Skin of body (tissue), 1 donor: ENCODE measurements at regions not wholly inside any gene's neighbourhood (a gene's known extent, or its start where the extent isn't known, plus 50 kb on each side); places are given as distances from the start of the nearest gene placed in this dataset.
A peak's percentile ranks its signal among the peaks of the same experiment; 100 is the strongest.

ENCODE experiments used
- DNase-seq: peaks from one replicate; lab custom pipeline; 2025; lab: John Stamatoyannopoulos, UW

GRCh38 chr3:99218468-99218867 lies 317.0 kb upstream of the DCBLD2 start:
- no peak for DNase-seq

DNA sequence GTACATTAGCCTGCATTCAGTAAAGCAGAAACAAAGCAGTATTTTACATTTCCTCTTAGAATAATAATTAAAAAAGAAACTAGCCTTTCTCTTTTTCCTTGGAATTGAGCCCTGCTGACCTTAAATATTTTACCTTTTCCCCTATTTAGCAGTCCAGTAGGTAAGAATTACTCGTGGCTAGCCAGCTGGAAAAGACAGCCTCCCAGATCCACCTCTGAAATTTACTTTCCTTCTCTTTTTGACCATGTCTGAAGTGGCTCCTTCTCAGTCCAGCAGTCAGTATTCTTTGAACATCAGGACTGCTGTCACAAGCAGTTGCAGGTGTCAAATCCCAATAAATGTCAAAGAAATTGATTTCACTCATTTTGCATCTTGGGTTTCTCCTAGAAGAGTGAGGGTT lies 311.5 kb upstream of the DCBLD2 start:
- DNase-seq, result no peak

DNA sequence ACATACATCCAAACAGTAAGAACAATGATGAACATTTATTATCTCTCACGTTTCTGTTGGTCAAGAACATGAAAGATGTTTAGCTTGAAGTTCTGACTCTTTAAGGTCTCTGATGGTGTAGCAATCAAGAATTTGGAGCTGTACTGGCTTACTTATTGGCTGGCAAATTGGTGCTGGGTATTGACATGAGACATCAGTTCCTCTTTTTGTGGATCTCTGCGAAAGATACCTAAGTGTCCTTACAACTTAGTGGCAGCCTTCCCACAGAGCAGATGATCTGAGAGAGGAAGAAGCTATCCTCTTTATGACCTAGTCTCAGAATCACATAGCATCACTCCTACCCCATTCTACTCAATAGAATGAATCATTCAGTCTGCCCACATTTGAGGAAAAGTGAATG lies 309.8 kb upstream of the DCBLD2 start:
- DNase-seq, result no peak

DNA sequence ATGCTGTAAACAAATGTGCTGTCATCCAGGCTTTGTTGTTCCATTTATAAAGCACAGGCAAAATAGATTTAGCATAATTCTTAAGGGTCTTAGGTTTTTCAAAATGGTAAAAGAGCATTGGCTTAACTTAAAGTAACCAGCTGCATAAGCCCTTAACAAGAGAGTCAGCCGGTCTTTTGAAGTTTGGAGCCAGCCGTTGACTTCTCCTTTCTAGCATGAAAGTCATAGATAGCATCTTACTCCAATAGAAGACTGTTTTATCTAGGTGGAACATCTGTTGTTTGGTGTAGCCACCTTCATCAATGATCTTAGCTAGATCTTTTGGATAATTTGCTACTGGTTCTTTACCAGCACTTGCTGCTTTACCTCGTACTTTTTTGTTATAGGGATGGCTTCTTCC lies 297.5 kb upstream of the DCBLD2 start:
- DNase-seq, result no peak

GRCh38 chr3:99191186-99191585 lies 289.7 kb upstream of the DCBLD2 start:
- DNase-seq, result no peak

- DNase-seq, result no peak
These were observed 287.4 kb upstream of the DCBLD2 start for GRCh38 chr3:99188936-99189335.

- no peak for DNase-seq
These were observed 284.5 kb upstream of the DCBLD2 start for GRCh38 chr3:99186016-99186415.

GRCh38 chr3:99176169-99176964 lies 274.9 kb upstream of the DCBLD2 start:
- DNase-seq, result no peak

- DNase-seq, result peak; percentile 14
These were observed 273.8 kb upstream of the DCBLD2 start for GRCh38 chr3:99175276-99175812.

DNA sequence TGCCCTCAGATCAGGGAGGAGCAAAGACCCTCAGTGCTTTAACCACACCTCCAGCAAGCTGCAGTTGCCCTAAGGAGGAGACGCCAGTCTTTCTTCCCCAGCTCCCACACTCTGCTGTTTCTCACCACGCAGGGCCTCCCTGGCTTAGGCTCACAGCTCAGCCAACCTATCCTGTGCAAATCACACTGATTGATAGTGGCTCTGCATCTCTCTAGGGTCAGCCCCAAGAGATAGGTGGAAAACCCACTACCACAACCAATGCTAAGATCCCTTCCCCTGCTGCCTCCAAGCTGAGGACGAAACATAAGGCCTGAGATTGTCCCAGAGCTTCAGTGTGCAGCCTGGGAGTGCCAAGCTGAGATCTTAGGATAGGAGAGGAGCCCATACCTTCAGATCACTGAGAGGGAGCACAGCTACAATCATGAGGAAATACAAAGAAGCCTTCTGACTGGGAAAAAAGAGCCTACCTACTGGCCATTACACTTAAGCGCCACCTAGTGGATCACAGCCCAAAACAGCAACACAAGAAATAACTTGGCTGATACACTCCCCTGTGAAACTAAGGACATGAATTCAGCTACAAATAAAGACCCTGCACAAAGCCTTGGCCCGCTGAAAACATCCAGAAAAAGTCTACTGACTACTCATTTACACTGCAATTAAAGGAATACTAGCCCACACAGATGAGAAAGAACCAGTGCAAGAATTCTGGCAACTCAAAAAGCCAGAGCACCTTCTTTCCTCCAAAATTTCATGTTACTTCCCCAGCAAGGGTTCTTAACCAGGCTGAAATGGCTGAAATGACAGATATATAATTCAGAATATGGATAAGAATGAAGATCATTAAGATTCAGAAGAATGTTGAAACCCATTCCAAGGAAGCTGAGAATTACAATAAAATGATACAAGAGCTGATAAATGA lies 271.5 kb upstream of the DCBLD2 start:
- DNase-seq, result no peak

DNA sequence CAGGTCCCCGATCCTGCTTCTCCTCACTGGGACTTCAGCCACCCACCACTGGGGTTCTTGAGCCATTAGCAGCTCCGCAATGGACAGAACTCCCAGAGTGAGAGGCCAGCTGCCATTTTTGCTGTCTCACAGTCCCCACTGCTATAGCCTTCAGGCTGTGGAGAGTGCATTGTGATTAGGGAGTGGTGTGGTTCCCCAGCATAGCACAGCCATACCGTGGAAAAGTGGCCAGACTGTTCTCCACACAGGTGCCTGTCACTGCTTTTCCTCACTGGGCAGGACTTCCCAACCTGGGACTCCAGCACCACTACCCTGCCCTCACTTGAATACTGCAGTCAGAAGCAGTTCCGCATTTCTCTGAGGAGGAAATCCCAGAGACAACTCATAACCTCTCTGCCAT lies 270.3 kb upstream of the DCBLD2 start:
- no peak for DNase-seq

- no peak for DNase-seq
These were observed 269.5 kb upstream of the DCBLD2 start for GRCh38 chr3:99170867-99171517.

DNA sequence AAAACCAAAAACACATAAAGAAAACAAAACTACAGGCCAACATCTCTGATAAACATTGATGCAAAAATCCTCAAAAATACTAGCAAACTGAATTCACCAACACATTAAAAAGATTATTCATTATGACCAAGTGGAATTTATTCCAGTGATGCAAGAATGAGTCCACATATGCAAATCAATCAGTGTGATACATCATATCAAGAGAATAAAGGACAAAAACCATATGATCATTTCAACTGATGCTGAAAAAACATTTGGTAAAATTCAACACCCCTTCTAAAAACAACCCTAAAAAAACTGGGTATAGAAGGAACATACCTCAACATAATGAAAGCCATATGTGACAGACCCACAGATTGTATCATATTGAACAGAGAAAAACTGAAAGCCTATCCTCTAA lies 265.6 kb upstream of the DCBLD2 start:
- no peak for DNase-seq

GRCh38 chr3:99163314-99163713 lies 261.8 kb upstream of the DCBLD2 start:
- DNase-seq, result no peak

DNA sequence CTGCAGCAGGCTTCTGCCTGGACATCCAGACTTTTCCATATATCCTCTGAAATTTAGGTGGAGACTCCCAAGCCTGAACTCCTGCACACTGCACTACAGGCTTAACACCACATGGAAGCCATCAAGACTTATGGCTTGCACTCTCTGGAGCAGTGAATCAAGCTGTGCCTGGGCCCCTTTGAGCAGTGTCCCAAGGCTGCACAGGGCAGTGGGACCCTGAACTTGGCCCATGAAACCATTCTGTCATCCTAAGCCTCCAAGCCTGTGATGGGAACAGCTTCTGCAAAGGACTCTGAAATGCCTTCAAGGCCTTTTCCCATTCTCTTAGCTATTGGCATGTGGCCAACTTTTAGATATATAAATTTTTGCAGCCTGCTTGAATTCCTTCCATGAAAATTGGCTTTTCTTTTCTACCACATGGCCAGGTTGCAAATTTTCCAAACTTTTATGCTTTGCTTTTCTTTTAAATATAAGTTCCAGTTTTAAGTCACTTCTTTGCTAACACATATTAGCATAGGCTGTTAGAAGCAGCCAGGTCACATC lies 257.8 kb upstream of the DCBLD2 start:
- no peak for DNase-seq

GRCh38 chr3:99145031-99145430 lies 243.5 kb upstream of the DCBLD2 start:
- DNase-seq, result no peak

DNA sequence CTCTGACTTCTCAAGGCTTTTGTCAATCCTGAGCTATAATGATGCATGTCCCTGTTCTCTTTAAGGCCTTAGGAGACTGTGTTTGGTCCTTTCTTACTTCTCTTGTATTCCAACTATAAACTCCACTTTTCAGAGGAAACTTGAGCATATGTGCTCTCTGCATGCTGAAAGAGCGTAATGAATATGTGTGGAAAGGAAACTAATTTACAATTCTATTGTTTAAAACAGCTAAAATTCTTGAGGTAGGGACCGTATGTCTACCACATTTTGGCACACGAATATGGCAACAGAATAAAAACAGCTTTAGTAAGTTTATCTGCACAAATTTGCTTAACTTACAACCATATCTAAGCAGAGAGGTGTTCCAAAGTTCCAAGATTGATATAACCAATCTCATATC lies 242.0 kb upstream of the DCBLD2 start:
- DNase-seq, result no peak

GRCh38 chr3:99134986-99135385 lies 233.5 kb upstream of the DCBLD2 start:
- no peak for DNase-seq

DNA sequence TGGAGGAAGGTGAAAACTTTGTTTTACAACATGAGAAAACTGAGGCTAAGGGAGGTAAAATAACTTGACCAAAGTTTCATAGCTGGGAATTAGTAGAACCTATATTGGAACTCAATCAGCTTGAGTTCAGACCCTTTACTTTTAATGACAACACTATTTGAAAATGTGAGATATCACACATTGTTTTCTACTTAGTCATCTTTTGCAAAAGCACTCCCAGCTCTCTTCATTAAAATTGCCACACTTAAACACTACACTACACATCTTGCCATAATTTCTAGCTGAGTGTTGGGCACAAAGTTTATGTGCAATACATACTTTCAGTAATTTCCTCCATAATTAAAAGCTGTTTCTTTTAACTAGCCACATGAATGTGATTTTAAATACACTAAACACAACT lies 230.4 kb upstream of the DCBLD2 start:
- no peak for DNase-seq

- DNase-seq, result peak; percentile 51
These were observed 227.4 kb upstream of the DCBLD2 start for GRCh38 chr3:99128725-99129505.

DNA sequence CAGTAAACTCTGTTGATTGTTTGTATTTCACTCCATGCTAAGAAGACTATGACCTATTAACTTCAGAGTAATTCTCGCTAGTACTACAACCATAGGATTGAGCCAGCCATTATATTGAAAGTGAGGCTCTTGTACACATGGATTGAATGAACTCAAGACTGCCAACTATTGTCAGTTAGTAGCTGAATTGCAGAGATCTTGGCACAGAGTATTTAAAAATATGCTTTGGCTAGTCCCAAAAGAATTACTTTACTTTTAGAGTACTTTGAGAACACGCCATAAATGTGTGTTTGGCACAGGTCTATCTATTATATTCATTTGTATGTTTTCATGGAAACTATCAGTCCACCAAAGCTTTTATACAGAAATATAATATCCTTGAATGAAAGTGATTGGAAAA lies 226.7 kb upstream of the DCBLD2 start:
- peak; percentile 51 for DNase-seq
